ENCODE measurements at regions not wholly inside any gene's neighbourhood (a gene's known extent, or its start where the extent isn't known, plus 50 kb on each side); places are given as distances from the start of the nearest gene placed in this dataset. TPM values are rescaled to one million over a fixed set of nuclear protein-coding genes. Genes with fewer than 3 reads are reported as not detected.

Small RNA genes in the stretch of these regions (microRNA-seq; reads per million reads assigned to microRNA genes)
- gene MIR6082, result not detected

Measured in sciatic nerve (tissue), 1 donor.